GM19324 (cell line): ENCODE measurements at regions not wholly inside any gene's neighbourhood (a gene's known extent, or its start where the extent isn't known, plus 50 kb on each side); places are given as distances from the start of the nearest gene placed in this dataset.
"Not testable (repeated sequence)": the region's sequence is repeated elsewhere in the genome, so short reads cannot be mapped to it uniquely, and the experiment has no call there.

Experiments used
- ATAC-seq: cut with Tn5 transposase; IDR thresholded peaks from one replicate; pipeline ENCODE4 v1.9.1; 2021; ENCODE audit warnings: mild to moderate bottlenecking, moderate library complexity; ENCODE audit not compliant: unreplicated experiment, low FRiP score

- ATAC-seq, result no peak
Measured at GRCh38 chr9:18063856-18064390, 410.0 kb upstream of the ADAMTSL1 start.

GRCh38 chr9:18066608-18067007 is 407.3 kb upstream of the ADAMTSL1 start:
- not testable (repeated sequence) for ATAC-seq

- no peak for ATAC-seq
Measured at GRCh38 chr9:18067548-18068120, 406.3 kb upstream of the ADAMTSL1 start.

- ATAC-seq, result no peak
Measured at GRCh38 chr9:18068900-18069299, 405.1 kb upstream of the ADAMTSL1 start.

GRCh38 chr9:18071651-18072060 is 402.3 kb upstream of the ADAMTSL1 start:
- ATAC-seq, result no peak

- ATAC-seq, result no peak
Measured at GRCh38 chr9:18073002-18073401, 401.0 kb upstream of the ADAMTSL1 start.

- ATAC-seq, result no peak
Measured at GRCh38 chr9:18074041-18074440, 399.9 kb upstream of the ADAMTSL1 start.

GRCh38 chr9:18075253-18075952 is 398.6 kb upstream of the ADAMTSL1 start:
- no peak for ATAC-seq

GRCh38 chr9:18077941-18078678 is 395.8 kb upstream of the ADAMTSL1 start:
- ATAC-seq, result no peak

GRCh38 chr9:18092138-18092537 is 381.8 kb upstream of the ADAMTSL1 start:
- no peak for ATAC-seq

- ATAC-seq, result no peak
Measured at GRCh38 chr9:18106006-18106560, 367.9 kb upstream of the ADAMTSL1 start.

GRCh38 chr9:18109675-18110074 is 364.3 kb upstream of the ADAMTSL1 start:
- ATAC-seq, result no peak

- no peak for ATAC-seq
Measured at GRCh38 chr9:18111146-18111545, 362.8 kb upstream of the ADAMTSL1 start.

GRCh38 chr9:18114559-18115475 is 359.1 kb upstream of the ADAMTSL1 start:
- no peak for ATAC-seq

- ATAC-seq, result no peak
Measured at GRCh38 chr9:18118268-18118667, 355.7 kb upstream of the ADAMTSL1 start.

- ATAC-seq, result no peak
Measured at GRCh38 chr9:18122171-18122570, 351.8 kb upstream of the ADAMTSL1 start.

- no peak for ATAC-seq
Measured at GRCh38 chr9:18124760-18125159, 349.2 kb upstream of the ADAMTSL1 start.

GRCh38 chr9:18126831-18127498 is 347.0 kb upstream of the ADAMTSL1 start:
- ATAC-seq, result no peak

- ATAC-seq, result no peak
Measured at GRCh38 chr9:18127499-18127875, 346.5 kb upstream of the ADAMTSL1 start.
